Lung (tissue), 11 donors: ENCODE measurements at regions not wholly inside any gene's neighbourhood (a gene's known extent, or its start where the extent isn't known, plus 50 kb on each side); places are given as distances from the start of the nearest gene placed in this dataset.

Source experiments
- ATAC-seq: fragments of 200-7000 bp; cut with Tn5 transposase; one replicate; pipeline ENCODE4 v1.9.1; 2020; ENCODE audit warnings: moderate number of reproducible peaks; ENCODE audit not compliant: insufficient read depth, low FRiP score
- DNase-seq, 3 donors: peaks; one replicate each; pipeline ENCODE4 v3.0.0-alpha.2; 2013 to 2017
- H3K27ac ChIP-seq, 2 donors: one replicate each; pipeline ENCODE4 v1.5.1; 2013; ENCODE audit warnings: mild to moderate bottlenecking in 2 of 2, moderate library complexity in 2 of 2, control low read depth in 1 of 2, inconsistent platforms in 1 of 2, low read depth in 1 of 2, low read length in 1 of 2
- H3K27me3 ChIP-seq, 3 donors: one replicate each; pipeline ENCODE4 v1.5.1; 2013; ENCODE audit warnings: low read length in 2 of 3; ENCODE audit not compliant: control insufficient read depth in 3 of 3, insufficient read depth in 3 of 3
- H3K36me3 ChIP-seq, 4 donors: one replicate each; pipeline ENCODE4 v1.5.1; 2013; ENCODE audit warnings: low read length in 4 of 4, mild to moderate bottlenecking in 1 of 4, moderate library complexity in 1 of 4; ENCODE audit not compliant: control insufficient read depth in 4 of 4, insufficient read depth in 4 of 4
- H3K4me1 ChIP-seq, 5 donors: one replicate each; pipeline ENCODE4 v1.5.1; 2013; ENCODE audit warnings: low read length in 5 of 5, mild to moderate bottlenecking in 2 of 5, moderate library complexity in 1 of 5; ENCODE audit not compliant: control insufficient read depth in 5 of 5, insufficient read depth in 5 of 5
- H3K4me3 ChIP-seq: one replicate; pipeline ENCODE4 v1.5.1; 2013; ENCODE audit warnings: mild to moderate bottlenecking, control low read depth, moderate library complexity
- H3K9ac ChIP-seq, 2 donors: one replicate each; pipeline ENCODE4 v1.5.1; 2013; ENCODE audit warnings: low read length in 2 of 2, control low read depth in 1 of 2; ENCODE audit not compliant: insufficient read depth in 1 of 2
- H3K9me3 ChIP-seq, 4 donors: one replicate each; pipeline ENCODE4 v1.5.1; 2013; ENCODE audit warnings: low read length in 3 of 4, mild to moderate bottlenecking in 1 of 4, moderate library complexity in 1 of 4; ENCODE audit not compliant: control insufficient read depth in 4 of 4, insufficient read depth in 3 of 4
- CTCF ChIP-seq: IDR thresholded peaks from 2 replicates; pipeline ENCODE4 v1.5.1; 2012; ENCODE audit warnings: mild to moderate bottlenecking; ENCODE audit errors: control extremely low read depth, extremely low read depth
- WGBS, 2 donors: extraction: QIAGEN DNeasy Blood & Tissue Kit; methylation state at CpG; one replicate each; pipeline ENCODE4 v1.1.7; 2013; 5-methylcytosine and 5-hydroxymethylcytosine counted together
- donor health status: control.
- donor health status: control.
- donor health status: Bipolar disorder and iron deficiency.
- donor health status: healthy.
- donor health status: DM: yes; HTN: yes; CAD: no.

- no peak overlapping the region for H3K4me3 ChIP-seq
- DNase-seq (no peak), ATAC-seq (no peak)
- WGBS, 2 donors: 45 to 52% methylated on average over 3 of the region's 3 CpGs
- H3K9me3 ChIP-seq: no peaks in the 10 kb centered on the region
- H3K27me3 ChIP-seq: no peaks in the 10 kb centered on the region
- H3K27ac ChIP-seq: no peak overlapping the region
- H3K9ac ChIP-seq: no peak overlapping the region
- H3K36me3 ChIP-seq: no peaks in the 10 kb centered on the region
- peaks cover 0 to 12% (median 7%) of the 10 kb centered on the region in 5 donors for H3K4me1 ChIP-seq
- no peak for TF ChIP-seq CTCF
These were observed 187.3 kb upstream of the TENT5A start for GRCh38 chr6:81939766-81940165.

- ATAC-seq (no peak), DNase-seq (peak in 2 of 3 donors; percentile 73 to 74)
- WGBS, 2 donors: 47 to 79% methylated on average over 3 of the region's 3 CpGs
- H3K4me1 ChIP-seq: peaks cover 0 to 12% (median 7%) of the 10 kb centered on the region in 5 donors
- H3K27me3 ChIP-seq: no peaks in the 10 kb centered on the region
- H3K9ac ChIP-seq: no peak overlapping the region
- H3K27ac ChIP-seq: no peak overlapping the region
- no peak overlapping the region for H3K4me3 ChIP-seq
- TF ChIP-seq CTCF: no peak
- H3K9me3 ChIP-seq: no peaks in the 10 kb centered on the region
- H3K36me3 ChIP-seq: no peaks in the 10 kb centered on the region
These were observed 186.7 kb upstream of the TENT5A start for GRCh38 chr6:81938991-81939732.

- TF ChIP-seq CTCF: no peak
- 16 to 24% methylated on average over 4 of the region's 4 CpGs for WGBS, 2 donors
- H3K36me3 ChIP-seq: no peaks in the 10 kb centered on the region
- H3K9me3 ChIP-seq: no peaks in the 10 kb centered on the region
- H3K27ac ChIP-seq: no peak overlapping the region
- H3K4me1 ChIP-seq: peaks cover 0 to 12% (median 7%) of the 10 kb centered on the region in 5 donors
- no peak overlapping the region for H3K9ac ChIP-seq
- no peak for ATAC-seq
- no peak overlapping the region for H3K4me3 ChIP-seq
- no peak for DNase-seq
- H3K27me3 ChIP-seq: no peaks in the 10 kb centered on the region
These were observed 185.8 kb upstream of the TENT5A start for GRCh38 chr6:81938014-81938856.
